NT2/D1 (cell line): ENCODE measurements at regions not wholly inside any gene's neighbourhood (a gene's known extent, or its start where the extent isn't known, plus 50 kb on each side); places are given as distances from the start of the nearest gene placed in this dataset.

Experiments
- DNase-seq: peaks from one replicate; pipeline ENCODE4 v3.0.0-alpha.2; 2011; ENCODE audit warnings: low read depth, low spot score
- H3K27me3 ChIP-seq: 2 replicates; pipeline ENCODE4 v1.6.0; 2011; ENCODE audit warnings: mild to moderate bottlenecking; ENCODE audit not compliant: insufficient read length, insufficient read depth
- H3K36me3 ChIP-seq: 2 replicates; pipeline ENCODE4 v1.6.1; 2011; ENCODE audit warnings: mild to moderate bottlenecking, low read length, mixed read lengths; ENCODE audit not compliant: insufficient read depth, insufficient read length
- H3K4me1 ChIP-seq: 2 replicates; pipeline ENCODE4 v1.5.1; 2011; ENCODE audit not compliant: insufficient read depth, insufficient read length
- H3K4me3 ChIP-seq: 2 replicates; pipeline ENCODE4 v1.5.1; 2011; ENCODE audit warnings: low read depth; ENCODE audit not compliant: insufficient read length
- H3K9ac ChIP-seq: 2 replicates; pipeline ENCODE4 v1.6.0; 2011; ENCODE audit warnings: low read depth; ENCODE audit not compliant: insufficient read length
- H3K9me3 ChIP-seq: 2 replicates; pipeline ENCODE4 v1.5.1; 2011; ENCODE audit warnings: mild to moderate bottlenecking, low read length; ENCODE audit not compliant: insufficient read depth
- SUZ12 ChIP-seq: IDR thresholded peaks from 2 replicates; pipeline ENCODE4 v1.6.1; 2011; ENCODE audit not compliant: insufficient read length, insufficient read depth; ENCODE audit errors: extremely low read depth
- YY1 ChIP-seq: IDR thresholded peaks from 2 replicates; pipeline ENCODE4 v1.6.1; 2011; ENCODE audit not compliant: insufficient read length, insufficient read depth
- ZNF274 ChIP-seq: IDR thresholded peaks from 2 replicates; pipeline ENCODE4 v1.6.1; 2011; ENCODE audit warnings: mild to moderate bottlenecking, low read depth, low read length

DNA sequence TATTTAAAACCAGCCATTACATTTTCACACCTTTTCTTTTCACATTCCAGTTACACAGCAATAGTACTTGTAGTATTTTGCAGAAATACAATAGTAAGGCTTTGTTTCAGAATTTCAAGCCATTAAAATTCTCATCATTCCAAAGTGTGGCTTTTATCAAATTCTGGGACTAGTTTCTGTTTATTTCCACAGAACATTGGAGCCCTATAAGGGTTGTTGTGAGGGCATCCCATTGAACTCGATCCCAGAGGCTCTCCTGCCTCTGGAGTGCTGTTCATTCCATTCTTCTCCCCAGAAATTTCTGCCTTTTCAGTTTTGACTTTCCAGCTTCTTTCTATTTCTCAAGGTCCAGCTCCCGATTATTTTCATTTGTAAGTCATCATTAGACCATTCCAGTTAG is 645.5 kb downstream of the ADGRL2 start:
- Histone ChIP-seq H3K4me3 (no peak overlapping the region), H3K36me3 (no peaks in the 10 kb centered on the region), H3K27me3 (no peaks in the 10 kb centered on the region), H3K9me3 (no peaks in the 10 kb centered on the region), H3K4me1 (no peaks in the 10 kb centered on the region), H3K9ac (no peak overlapping the region)
- DNase-seq: no peak
- TF ChIP-seq ZNF274 (no peak), YY1 (no peak), SUZ12 (no peak)

DNA sequence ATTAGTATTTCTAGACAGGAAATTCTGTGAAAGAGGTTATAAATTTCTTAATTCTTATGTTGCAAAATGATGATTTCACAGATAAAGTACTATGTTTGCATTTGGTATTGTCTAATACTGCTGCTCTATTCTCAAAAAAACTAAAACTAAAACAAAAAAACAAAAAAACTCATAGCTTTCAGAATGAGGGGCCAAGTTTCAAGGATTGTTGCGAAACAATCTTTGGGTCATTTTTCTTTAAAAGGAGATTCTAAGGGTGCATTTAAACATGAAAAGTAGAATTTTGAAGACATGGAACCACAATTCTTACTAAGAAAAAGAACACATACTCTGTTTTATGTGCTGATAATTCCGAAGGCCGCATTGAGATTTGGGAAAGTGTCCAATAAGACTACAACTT is 645.1 kb downstream of the ADGRL2 start:
- no peak overlapping the region for H3K4me3 ChIP-seq
- H3K27me3 ChIP-seq: no peaks in the 10 kb centered on the region
- no peaks in the 10 kb centered on the region for H3K9me3 ChIP-seq
- H3K9ac ChIP-seq: no peak overlapping the region
- no peaks in the 10 kb centered on the region for H3K36me3 ChIP-seq
- TF ChIP-seq YY1: no peak
- TF ChIP-seq SUZ12: no peak
- TF ChIP-seq ZNF274: no peak
- no peaks in the 10 kb centered on the region for H3K4me1 ChIP-seq
- DNase-seq: no peak

DNA sequence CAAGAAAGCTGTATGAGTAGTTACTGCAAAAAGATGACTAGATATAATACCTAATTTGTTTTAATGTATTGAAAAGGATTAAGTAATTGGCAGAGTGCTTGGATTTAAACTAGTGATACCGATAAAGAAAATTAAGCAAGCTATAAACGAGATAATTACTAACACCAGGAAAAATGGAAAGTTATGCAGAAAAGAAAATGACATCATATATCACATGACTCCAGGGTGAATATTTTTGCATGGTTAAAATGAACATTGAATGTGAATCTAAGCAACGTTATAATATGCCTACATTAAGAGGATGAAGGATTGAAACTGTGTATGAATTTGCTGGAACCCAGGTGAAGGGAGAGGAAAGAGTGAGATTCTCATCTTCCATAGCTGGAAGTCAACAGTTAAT is 644.4 kb downstream of the ADGRL2 start:
- H3K9me3 ChIP-seq: no peaks in the 10 kb centered on the region
- no peaks in the 10 kb centered on the region for H3K36me3 ChIP-seq
- DNase-seq: no peak
- H3K9ac ChIP-seq: no peak overlapping the region
- H3K27me3 ChIP-seq: no peaks in the 10 kb centered on the region
- no peaks in the 10 kb centered on the region for H3K4me1 ChIP-seq
- H3K4me3 ChIP-seq: no peak overlapping the region
- TF ChIP-seq YY1 (no peak), ZNF274 (no peak), SUZ12 (no peak)

DNA sequence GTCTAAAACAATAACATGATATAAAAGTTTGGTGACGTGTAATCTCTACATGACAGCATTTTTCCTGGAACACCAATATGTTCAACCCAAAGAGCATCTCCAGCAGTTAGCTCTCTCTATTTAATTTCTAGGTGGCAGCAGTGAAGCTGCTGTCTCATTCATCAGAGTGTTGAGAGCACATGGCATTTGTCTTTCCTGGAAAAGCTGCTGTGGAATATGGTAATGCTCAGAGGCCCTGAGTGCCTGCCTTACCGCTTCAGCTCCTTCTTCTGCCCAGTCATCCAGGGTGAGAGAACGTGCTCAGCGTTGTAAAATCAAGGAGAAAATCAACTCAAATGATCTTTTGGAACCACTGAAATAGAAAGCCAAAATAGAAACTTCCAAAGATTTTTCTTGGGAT is 640.7 kb downstream of the ADGRL2 start:
- no peak overlapping the region for H3K4me3 ChIP-seq
- no peaks in the 10 kb centered on the region for H3K9me3 ChIP-seq
- TF ChIP-seq ZNF274 (no peak), YY1 (no peak), SUZ12 (no peak)
- H3K9ac ChIP-seq: no peak overlapping the region
- no peaks in the 10 kb centered on the region for H3K4me1 ChIP-seq
- no peak for DNase-seq
- H3K36me3 ChIP-seq: no peaks in the 10 kb centered on the region
- no peaks in the 10 kb centered on the region for H3K27me3 ChIP-seq

DNA sequence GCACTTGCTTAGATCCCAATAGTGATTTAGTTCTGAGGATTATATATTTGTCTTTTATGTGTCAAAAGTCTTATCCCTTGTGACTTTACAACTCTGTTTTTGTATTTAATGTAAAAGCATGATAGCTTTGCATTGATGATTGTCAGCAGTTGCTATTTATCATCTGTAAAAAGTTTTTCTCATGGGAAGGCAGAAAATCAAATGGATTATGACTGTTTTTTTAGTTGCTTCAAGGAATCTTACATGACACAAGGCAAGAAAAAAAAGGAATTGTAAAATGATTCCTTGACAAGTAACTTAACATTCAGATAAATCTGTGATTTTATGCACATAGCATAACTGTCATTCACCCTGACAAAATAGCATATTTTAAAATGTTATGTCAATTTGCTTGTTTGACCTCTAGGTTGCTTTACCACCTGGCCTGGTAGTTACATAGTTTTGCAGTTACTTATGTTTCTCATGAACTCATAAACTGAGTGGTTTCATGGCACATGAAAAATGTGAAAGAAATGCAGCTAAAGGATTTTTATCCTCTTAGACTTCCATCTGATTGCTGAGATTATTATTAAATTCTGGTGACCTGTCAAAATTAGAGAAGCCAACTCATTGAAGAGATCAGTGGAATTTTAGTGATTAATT is 622.6 kb downstream of the ADGRL2 start:
- H3K4me3 ChIP-seq: no peak overlapping the region
- H3K4me1 ChIP-seq: no peaks in the 10 kb centered on the region
- H3K9ac ChIP-seq: no peak overlapping the region
- H3K9me3 ChIP-seq: no peaks in the 10 kb centered on the region
- H3K36me3 ChIP-seq: no peaks in the 10 kb centered on the region
- no peak for DNase-seq
- H3K27me3 ChIP-seq: no peaks in the 10 kb centered on the region
- TF ChIP-seq ZNF274 (no peak), YY1 (no peak), SUZ12 (no peak)

DNA sequence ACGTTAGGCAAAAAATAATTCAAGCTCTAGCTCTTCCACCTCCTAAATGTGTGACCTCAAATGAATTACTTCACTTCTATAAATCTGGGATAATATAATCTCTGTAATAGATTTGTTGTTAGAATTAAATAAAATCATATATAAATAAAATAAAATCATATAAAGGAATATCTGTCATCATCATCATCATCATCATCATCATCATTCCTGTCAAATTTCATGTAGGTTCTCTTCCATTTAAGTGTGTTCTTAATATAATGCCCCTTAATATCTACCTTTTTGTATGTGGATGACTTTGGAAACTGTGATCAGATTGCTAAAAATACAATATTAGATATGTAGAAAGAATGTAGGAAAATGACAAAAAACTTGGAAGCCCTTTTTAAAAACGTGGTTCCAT is 621.0 kb downstream of the ADGRL2 start:
- Histone ChIP-seq H3K27me3 (no peaks in the 10 kb centered on the region), H3K4me1 (no peaks in the 10 kb centered on the region), H3K9me3 (no peaks in the 10 kb centered on the region), H3K9ac (no peak overlapping the region), H3K36me3 (no peaks in the 10 kb centered on the region), H3K4me3 (no peak overlapping the region)
- TF ChIP-seq ZNF274: no peak
- no peak for TF ChIP-seq SUZ12
- TF ChIP-seq YY1: no peak
- DNase-seq: no peak

DNA sequence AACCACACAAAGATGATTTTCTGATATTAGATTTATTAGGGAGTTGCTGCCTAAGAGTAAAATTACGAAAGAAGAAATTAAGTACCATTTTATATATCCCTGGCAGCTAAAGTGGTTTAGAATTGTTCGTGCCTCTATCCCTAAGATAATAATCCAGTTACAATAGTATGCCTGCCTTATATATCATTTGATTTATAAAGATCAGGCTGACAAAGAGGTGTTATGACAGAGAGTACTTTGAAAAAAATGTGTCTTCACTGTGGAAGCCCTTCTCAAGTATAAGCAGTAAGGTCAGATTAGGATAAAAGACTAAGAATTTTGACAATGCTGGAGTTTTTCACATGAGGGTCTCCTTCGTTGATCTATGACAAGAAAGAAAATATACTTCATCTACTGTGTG is 619.9 kb downstream of the ADGRL2 start:
- no peak for DNase-seq
- no peak for TF ChIP-seq YY1
- no peak for TF ChIP-seq ZNF274
- no peak for TF ChIP-seq SUZ12
- H3K9ac ChIP-seq: no peak overlapping the region
- no peaks in the 10 kb centered on the region for H3K27me3 ChIP-seq
- no peaks in the 10 kb centered on the region for H3K36me3 ChIP-seq
- no peaks in the 10 kb centered on the region for H3K4me1 ChIP-seq
- H3K4me3 ChIP-seq: no peak overlapping the region
- H3K9me3 ChIP-seq: no peaks in the 10 kb centered on the region
